AG09319 (cell line): ENCODE measurements at regions not wholly inside any gene's neighbourhood (a gene's known extent, or its start where the extent isn't known, plus 50 kb on each side); places are given as distances from the start of the nearest gene placed in this dataset.
"Not testable (repeated sequence)": the region's sequence is repeated elsewhere in the genome, so short reads cannot be mapped to it uniquely, and the experiment has no call there.

ENCODE experiments used
- DNase-seq: peaks from one replicate; pipeline ENCODE4 v3.0.0-alpha.2; 2010; ENCODE audit warnings: low read depth; ENCODE audit errors: extremely low read depth
- TF ChIP-seq, protein P1 (sequence below): IDR thresholded peaks from 2 replicates; pipeline ENCODE4 v1.5.1; 2011; ENCODE audit warnings: low read depth, mild to moderate bottlenecking, inconsistent platforms, low read length, moderate library complexity

- DNase-seq: no peak
- TF ChIP-seq, protein P1, sequence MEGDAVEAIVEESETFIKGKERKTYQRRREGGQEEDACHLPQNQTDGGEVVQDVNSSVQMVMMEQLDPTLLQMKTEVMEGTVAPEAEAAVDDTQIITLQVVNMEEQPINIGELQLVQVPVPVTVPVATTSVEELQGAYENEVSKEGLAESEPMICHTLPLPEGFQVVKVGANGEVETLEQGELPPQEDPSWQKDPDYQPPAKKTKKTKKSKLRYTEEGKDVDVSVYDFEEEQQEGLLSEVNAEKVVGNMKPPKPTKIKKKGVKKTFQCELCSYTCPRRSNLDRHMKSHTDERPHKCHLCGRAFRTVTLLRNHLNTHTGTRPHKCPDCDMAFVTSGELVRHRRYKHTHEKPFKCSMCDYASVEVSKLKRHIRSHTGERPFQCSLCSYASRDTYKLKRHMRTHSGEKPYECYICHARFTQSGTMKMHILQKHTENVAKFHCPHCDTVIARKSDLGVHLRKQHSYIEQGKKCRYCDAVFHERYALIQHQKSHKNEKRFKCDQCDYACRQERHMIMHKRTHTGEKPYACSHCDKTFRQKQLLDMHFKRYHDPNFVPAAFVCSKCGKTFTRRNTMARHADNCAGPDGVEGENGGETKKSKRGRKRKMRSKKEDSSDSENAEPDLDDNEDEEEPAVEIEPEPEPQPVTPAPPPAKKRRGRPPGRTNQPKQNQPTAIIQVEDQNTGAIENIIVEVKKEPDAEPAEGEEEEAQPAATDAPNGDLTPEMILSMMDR: no peak
Measured at GRCh38 chr2:48043746-48044145, 137.4 kb upstream of the FBXO11 start.

DNA sequence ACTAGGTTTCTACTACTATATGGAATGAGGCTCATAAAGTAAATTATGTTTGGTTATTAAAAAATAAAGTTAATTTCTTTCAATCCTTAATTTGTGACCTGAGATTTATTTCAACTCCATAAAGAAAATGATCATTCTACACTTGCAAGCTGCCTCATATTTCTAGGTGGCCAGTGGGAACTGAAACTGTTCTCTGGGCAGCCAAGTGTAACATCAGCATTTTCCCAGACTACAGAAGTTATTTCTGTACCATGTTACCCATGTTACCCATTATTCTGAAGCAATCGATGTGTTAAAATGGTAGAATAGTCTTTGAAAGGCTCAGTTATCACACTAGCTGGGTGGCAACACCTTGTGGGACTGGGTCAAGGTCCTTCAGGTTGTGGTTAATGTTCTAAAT lies 139.3 kb upstream of the FBXO11 start:
- no peak for DNase-seq
- TF ChIP-seq, protein P1: no peak

GRCh38 chr2:48048476-48049171 lies 142.3 kb upstream of the FBXO11 start:
- TF ChIP-seq, protein P1: no peak
- no peak for DNase-seq

- no peak for DNase-seq
- TF ChIP-seq, protein P1: no peak
Measured at GRCh38 chr2:48049371-48049770, 143.1 kb upstream of the FBXO11 start.

GRCh38 chr2:48050711-48051110 lies 144.4 kb upstream of the FBXO11 start:
- TF ChIP-seq, protein P1: no peak
- DNase-seq: no peak

GRCh38 chr2:48059975-48060374 lies 153.7 kb upstream of the FBXO11 start:
- TF ChIP-seq, protein P1: no peak
- no peak for DNase-seq

DNA sequence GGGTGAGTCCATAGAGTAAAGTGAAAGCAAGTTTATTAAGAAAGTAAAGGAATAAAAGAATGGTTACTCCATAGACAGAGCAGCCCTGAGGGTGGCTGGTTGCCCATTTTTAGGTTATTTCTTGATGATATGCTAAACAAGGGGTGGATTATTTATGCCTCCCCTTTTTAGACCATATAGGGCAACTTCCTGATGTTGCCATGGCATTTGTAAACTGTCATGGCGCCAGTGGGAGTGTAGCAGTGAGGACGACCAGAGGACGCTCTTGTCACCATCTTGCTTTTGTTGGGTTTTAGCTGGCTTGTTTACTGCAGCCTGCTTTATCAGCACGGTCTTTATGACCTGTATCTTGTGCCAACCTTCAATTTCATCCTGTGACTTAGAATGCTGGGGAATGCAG lies 155.4 kb upstream of the FBXO11 start:
- DNase-seq: not testable (repeated sequence)

GRCh38 chr2:48065096-48065495 lies 158.8 kb upstream of the FBXO11 start:
- no peak for DNase-seq
- TF ChIP-seq, protein P1: no peak
